Aorta (tissue), 5 donors: ENCODE measurements at regions not wholly inside any gene's neighbourhood (a gene's known extent, or its start where the extent isn't known, plus 50 kb on each side); places are given as distances from the start of the nearest gene placed in this dataset.

ENCODE experiments used
- ATAC-seq: fragments of 200-7000 bp; cut with Tn5 transposase; one replicate; pipeline ENCODE4 v1.9.1; 2022; ENCODE audit warnings: moderate library complexity; ENCODE audit not compliant: low FRiP score
- DNase-seq, 2 donors: peaks; one replicate each; pipeline ENCODE4 v3.0.0-alpha.2; 2020
- H3K27ac ChIP-seq, 2 donors: one replicate each; pipeline ENCODE4 v1.5.1; 2013; ENCODE audit warnings: low read length in 2 of 2, mild to moderate bottlenecking in 2 of 2, moderate library complexity in 2 of 2, control low read depth in 1 of 2, inconsistent platforms in 1 of 2, low read depth in 1 of 2
- H3K27me3 ChIP-seq, 2 donors: one replicate each; pipeline ENCODE4 v1.6.1; 2013; ENCODE audit warnings: control low read depth in 1 of 2, low read length in 1 of 2, mild to moderate bottlenecking in 1 of 2, moderate library complexity in 1 of 2; ENCODE audit not compliant: insufficient read depth in 2 of 2, control insufficient read depth in 1 of 2
- H3K36me3 ChIP-seq, 2 donors: one replicate each; pipeline ENCODE4 v1.6.1; 2013; ENCODE audit warnings: control low read depth in 1 of 2, low read length in 1 of 2, mild to moderate bottlenecking in 1 of 2; ENCODE audit not compliant: insufficient read depth in 2 of 2, control insufficient read depth in 1 of 2
- H3K4me1 ChIP-seq, 2 donors: one replicate each; pipeline ENCODE4 v1.6.1; 2013; ENCODE audit warnings: low read length in 2 of 2, control low read depth in 1 of 2, mild to moderate bottlenecking in 1 of 2, moderate library complexity in 1 of 2; ENCODE audit not compliant: insufficient read depth in 2 of 2, control insufficient read depth in 1 of 2
- H3K4me3 ChIP-seq, 2 donors: one replicate each; pipeline ENCODE4 v1.5.1; 2013; ENCODE audit warnings: low read length in 2 of 2, control low read depth in 1 of 2, mild to moderate bottlenecking in 1 of 2
- H3K9me3 ChIP-seq: one replicate; pipeline ENCODE4 v1.6.1; 2013; ENCODE audit warnings: mild to moderate bottlenecking, low read length; ENCODE audit not compliant: control insufficient read depth
- WGBS, 2 donors: extraction: QIAGEN DNeasy Blood & Tissue Kit; methylation state at CpG; one replicate each; pipeline ENCODE4 v1.1.7; 2013; 5-methylcytosine and 5-hydroxymethylcytosine counted together
- intact Hi-C, 2 donors: fragments of 100-400 bp; cut with DNase I; formaldehyde crosslinking; loops; one replicate each; pipeline versions ENCODE4 v1.14.2 to v1.15.0; 2022
- donor health status: healthy with polysubstance abuse.
- donor health status: Bipolar disorder and iron deficiency.
- donor health status: DM: no; HTN: no; CAD: no.
- donor health status: DM: no; HTN: no; CAD: no.
- donor health status: DM: yes; HTN: yes; CAD: no.

- ATAC-seq: no peak
- no peaks in the 10 kb centered on the region for H3K36me3 ChIP-seq
- no peaks in the 10 kb centered on the region for H3K4me1 ChIP-seq
- no peak overlapping the region for H3K4me3 ChIP-seq
- H3K27ac ChIP-seq: no peak overlapping the region
- WGBS, 2 donors: 95 to 97% methylated on average over 3 of the region's 3 CpGs
- no peak for DNase-seq
- intact Hi-C loops: no loop called here
- no peaks in the 10 kb centered on the region for H3K9me3 ChIP-seq
- H3K27me3 ChIP-seq: no peaks in the 10 kb centered on the region
Observed at GRCh38 chr12:66033151-66033550, 97.4 kb downstream of the LLPH start.

DNA sequence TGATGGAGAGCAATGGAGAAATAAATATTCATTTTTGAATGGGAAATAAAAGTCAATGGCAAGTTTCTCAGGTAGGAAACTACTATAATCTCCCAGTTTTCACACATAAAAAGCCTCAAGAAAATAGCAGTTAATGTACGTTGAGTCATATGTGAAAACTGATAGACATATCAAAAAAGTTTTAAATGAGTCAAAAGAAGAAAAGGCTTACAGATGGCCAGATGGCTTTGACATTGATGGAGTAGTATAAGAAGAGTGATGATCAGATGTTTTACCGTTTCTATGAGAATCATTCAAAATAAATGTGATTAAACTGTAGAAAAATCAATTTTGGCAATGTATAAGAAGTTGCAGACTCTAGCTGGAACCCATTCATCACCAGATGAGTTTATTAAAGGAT is 97.8 kb downstream of the LLPH start:
- H3K36me3 ChIP-seq: no peaks in the 10 kb centered on the region
- no peaks in the 10 kb centered on the region for H3K27me3 ChIP-seq
- intact Hi-C loops: no loop called here
- no peak for ATAC-seq
- no peaks in the 10 kb centered on the region for H3K9me3 ChIP-seq
- no peak overlapping the region for H3K4me3 ChIP-seq
- H3K27ac ChIP-seq: no peak overlapping the region
- DNase-seq: no peak
- no peaks in the 10 kb centered on the region for H3K4me1 ChIP-seq
- WGBS, 2 donors: 82 to 85% methylated on average over 2 of the region's 2 CpGs

- DNase-seq: no peak
- Histone ChIP-seq H3K27ac (no peak overlapping the region), H3K4me3 (no peak overlapping the region), H3K4me1 (peaks cover 0 to 3% of the 10 kb centered on the region in 2 donors), H3K27me3 (no peaks in the 10 kb centered on the region), H3K9me3 (no peaks in the 10 kb centered on the region), H3K36me3 (no peaks in the 10 kb centered on the region)
- no peak for ATAC-seq
- intact Hi-C loops: no loop called here
- 48 to 50% methylated on average over 2 of the region's 2 CpGs for WGBS, 2 donors
Observed at GRCh38 chr12:66030217-66030781, 100.3 kb downstream of the LLPH start.

GRCh38 chr12:66028390-66028789 is 102.2 kb downstream of the LLPH start:
- DNase-seq (no peak), ATAC-seq (no peak)
- no peaks in the 10 kb centered on the region for H3K27me3 ChIP-seq
- no peaks in the 10 kb centered on the region for H3K9me3 ChIP-seq
- peaks cover 0 to 3% of the 10 kb centered on the region in 2 donors for H3K4me1 ChIP-seq
- intact Hi-C loops: no loop called here
- 96% methylated on average over 2 of the region's 2 CpGs for WGBS, 2 donors
- no peak overlapping the region for H3K4me3 ChIP-seq
- H3K27ac ChIP-seq: no peak overlapping the region
- no peaks in the 10 kb centered on the region for H3K36me3 ChIP-seq

DNA sequence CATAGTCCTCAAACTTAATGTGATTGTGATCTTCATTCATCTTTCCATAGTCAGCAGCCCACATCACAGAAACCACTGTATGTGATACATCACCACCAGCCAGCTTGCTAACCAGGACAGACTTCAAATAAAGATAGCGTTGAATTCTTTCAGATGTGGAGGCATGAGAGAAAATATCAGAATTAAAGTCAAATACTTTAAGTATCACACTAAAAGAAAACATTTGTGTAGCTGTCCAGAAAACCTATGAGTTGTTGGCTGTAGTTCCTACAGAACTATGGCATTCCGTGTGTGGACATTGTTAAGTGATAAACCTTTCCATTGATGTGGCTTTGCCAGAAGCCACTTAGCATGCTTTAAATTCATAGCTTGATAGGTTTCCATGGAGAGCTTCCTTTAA is 105.1 kb downstream of the LLPH start:
- no peaks in the 10 kb centered on the region for H3K27me3 ChIP-seq
- 21 to 34% methylated on average over 2 of the region's 2 CpGs for WGBS, 2 donors
- H3K27ac ChIP-seq: no peak overlapping the region
- H3K4me1 ChIP-seq: peaks cover 0 to 3% of the 10 kb centered on the region in 2 donors
- DNase-seq (no peak), ATAC-seq (no peak)
- H3K4me3 ChIP-seq: no peak overlapping the region
- no peaks in the 10 kb centered on the region for H3K36me3 ChIP-seq
- intact Hi-C loops: no loop called here
- H3K9me3 ChIP-seq: no peaks in the 10 kb centered on the region

- intact Hi-C loops: no loop called here
- H3K4me1 ChIP-seq: peaks cover 0 to 3% of the 10 kb centered on the region in 2 donors
- no peak overlapping the region for H3K27ac ChIP-seq
- no peaks in the 10 kb centered on the region for H3K9me3 ChIP-seq
- no peaks in the 10 kb centered on the region for H3K36me3 ChIP-seq
- DNase-seq: no peak
- H3K4me3 ChIP-seq: no peak overlapping the region
- H3K27me3 ChIP-seq: no peaks in the 10 kb centered on the region
- no peak for ATAC-seq
- 36 to 53% methylated on average over 1 of the region's 1 CpG for WGBS, 2 donors
Observed at GRCh38 chr12:66024949-66025348, 105.6 kb downstream of the LLPH start.

DNA sequence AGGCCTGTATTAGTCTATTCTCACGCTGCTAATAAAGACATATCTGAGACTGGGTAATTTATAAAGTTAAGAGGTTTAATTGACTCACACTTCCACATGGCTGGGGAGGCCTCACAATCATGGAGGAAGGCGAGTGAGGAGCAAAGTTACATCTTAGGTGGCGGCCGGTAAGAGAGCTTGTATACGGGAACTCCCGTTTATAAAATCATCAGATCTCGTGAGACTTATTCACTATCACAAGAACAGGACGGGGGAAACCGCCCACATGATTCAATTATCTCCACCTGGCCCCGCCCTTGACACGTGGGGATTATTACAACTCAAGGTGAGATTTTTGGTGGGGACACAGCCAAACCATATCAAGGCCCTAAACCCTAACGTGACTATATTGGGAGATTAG is 110.1 kb downstream of the LLPH start:
- Histone ChIP-seq H3K4me3 (no peak overlapping the region), H3K9me3 (no peaks in the 10 kb centered on the region), H3K27ac (no peak overlapping the region), H3K27me3 (no peaks in the 10 kb centered on the region), H3K4me1 (no peaks in the 10 kb centered on the region), H3K36me3 (no peaks in the 10 kb centered on the region)
- intact Hi-C loops: no loop called here
- ATAC-seq (no peak), DNase-seq (no peak)
- WGBS, 2 donors: 94 to 96% methylated on average over 12 of the region's 12 CpGs

DNA sequence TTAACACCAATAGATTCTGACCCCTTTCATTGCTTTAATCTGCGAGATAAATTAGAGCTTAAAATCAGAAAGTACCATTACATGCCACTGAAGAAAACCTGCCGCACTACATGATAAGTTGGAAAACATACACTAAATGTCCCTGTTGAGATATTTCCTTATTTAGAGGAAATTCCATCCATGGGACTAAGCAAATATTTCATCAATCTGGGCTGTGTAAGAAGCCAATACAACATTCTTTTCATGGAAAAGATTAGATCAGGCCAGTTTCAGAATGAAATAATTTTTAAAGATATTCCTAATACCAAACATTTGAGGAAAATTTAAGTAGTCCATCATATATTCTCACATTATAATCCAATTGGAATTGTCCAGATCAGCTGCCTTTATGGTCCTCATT is 112.8 kb downstream of the LLPH start:
- Histone ChIP-seq H3K36me3 (no peaks in the 10 kb centered on the region), H3K4me1 (no peaks in the 10 kb centered on the region), H3K27me3 (no peaks in the 10 kb centered on the region), H3K27ac (no peak overlapping the region), H3K4me3 (no peak overlapping the region), H3K9me3 (no peaks in the 10 kb centered on the region)
- DNase-seq (no peak), ATAC-seq (no peak)
- intact Hi-C loops: no loop called here
- 42 to 53% methylated on average over 2 of the region's 2 CpGs for WGBS, 2 donors
